ENCODE measurements at regions not wholly inside any gene's neighbourhood (a gene's known extent, or its start where the extent isn't known, plus 50 kb on each side); places are given as distances from the start of the nearest gene placed in this dataset.

DNA sequence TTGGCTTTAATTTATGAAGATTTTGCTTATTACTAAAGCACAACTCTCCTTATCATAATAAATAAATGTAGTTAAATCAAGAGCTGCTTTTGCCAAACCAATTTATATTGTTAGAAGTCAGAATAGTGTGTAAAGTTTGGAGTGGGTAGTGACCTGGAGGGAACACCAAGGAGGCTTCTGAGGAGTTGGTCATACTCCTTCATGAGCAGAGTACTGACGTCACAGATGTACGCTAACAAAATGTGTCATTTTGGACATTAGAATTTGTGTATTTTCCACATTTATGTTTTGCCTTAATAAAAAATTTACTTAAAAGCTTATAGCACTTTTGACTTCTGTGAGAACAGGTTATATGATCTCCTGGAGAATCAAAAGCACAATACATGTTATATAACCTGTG is 953.5 kb upstream of the INTU start:
- no peak for DNase-seq (ENCODE audit: low read depth, low spot score)
- ChIA-PET POLR2A (no interaction called here), RAD21 (ENCODE audit: unreplicated experiment) (interaction anchor here (1.0 kb wide), 1 partner anchor 14 kb away, joined by 3 read pairs; no protein-coding TSS in a partner anchor), CTCF (interaction anchor here (0.8 kb wide), 1 partner anchor 1366 kb away, joined by 4 read pairs; no protein-coding TSS in a partner anchor), SMC1A (ENCODE audit: uncharacterized antibody, unreplicated experiment) (interaction anchor here (1.0 kb wide), 1 partner anchor 10 kb away, joined by 3 read pairs; no protein-coding TSS in a partner anchor)
- H3K79me2 ChIP-seq (ENCODE audit: control insufficient read depth, insufficient read depth, low read length), result no peaks in the 10 kb centered on the region
- no peak for ATAC-seq
- H2AFZ ChIP-seq (ENCODE audit: control insufficient read depth, low read depth, low read length), result no peak overlapping the region
- no peaks in the 10 kb centered on the region for H3K27me3 ChIP-seq (replicated peaks in 1 of 2; ENCODE audit: control insufficient read depth in 2 of 2, insufficient read depth in 2 of 2, low read length in 1 of 2)
- no peaks in the 10 kb centered on the region for H3K9me3 ChIP-seq (replicated peaks; ENCODE audit: control insufficient read depth, insufficient read depth, low read length)
- in situ Hi-C loops (cut with MboI), result no loop called here
- no peak for FAIRE-seq
- BruUV-seq (replicated peaks), result no TSS peak
- no peak overlapping the region for H3K27ac ChIP-seq (ENCODE audit: control insufficient read depth, insufficient read depth)
- intact Hi-C loops (cut with micrococcal nuclease; ENCODE audit: unreplicated experiment), result no loop called here
- no peaks in the 10 kb centered on the region for H3K4me1 ChIP-seq (ENCODE audit: control insufficient read depth, insufficient read depth, low read length)
- H3K9ac ChIP-seq (ENCODE audit: control insufficient read depth, insufficient read depth, low read length), result no peak overlapping the region
- TF ChIP-seq ZSCAN29 (IDR thresholded peaks at IDR 0.05), result no peak
- no peak for TF ChIP-seq CREM (IDR thresholded peaks at IDR 0.05; ENCODE audit: low read depth)
- TF ChIP-seq, protein P1, sequence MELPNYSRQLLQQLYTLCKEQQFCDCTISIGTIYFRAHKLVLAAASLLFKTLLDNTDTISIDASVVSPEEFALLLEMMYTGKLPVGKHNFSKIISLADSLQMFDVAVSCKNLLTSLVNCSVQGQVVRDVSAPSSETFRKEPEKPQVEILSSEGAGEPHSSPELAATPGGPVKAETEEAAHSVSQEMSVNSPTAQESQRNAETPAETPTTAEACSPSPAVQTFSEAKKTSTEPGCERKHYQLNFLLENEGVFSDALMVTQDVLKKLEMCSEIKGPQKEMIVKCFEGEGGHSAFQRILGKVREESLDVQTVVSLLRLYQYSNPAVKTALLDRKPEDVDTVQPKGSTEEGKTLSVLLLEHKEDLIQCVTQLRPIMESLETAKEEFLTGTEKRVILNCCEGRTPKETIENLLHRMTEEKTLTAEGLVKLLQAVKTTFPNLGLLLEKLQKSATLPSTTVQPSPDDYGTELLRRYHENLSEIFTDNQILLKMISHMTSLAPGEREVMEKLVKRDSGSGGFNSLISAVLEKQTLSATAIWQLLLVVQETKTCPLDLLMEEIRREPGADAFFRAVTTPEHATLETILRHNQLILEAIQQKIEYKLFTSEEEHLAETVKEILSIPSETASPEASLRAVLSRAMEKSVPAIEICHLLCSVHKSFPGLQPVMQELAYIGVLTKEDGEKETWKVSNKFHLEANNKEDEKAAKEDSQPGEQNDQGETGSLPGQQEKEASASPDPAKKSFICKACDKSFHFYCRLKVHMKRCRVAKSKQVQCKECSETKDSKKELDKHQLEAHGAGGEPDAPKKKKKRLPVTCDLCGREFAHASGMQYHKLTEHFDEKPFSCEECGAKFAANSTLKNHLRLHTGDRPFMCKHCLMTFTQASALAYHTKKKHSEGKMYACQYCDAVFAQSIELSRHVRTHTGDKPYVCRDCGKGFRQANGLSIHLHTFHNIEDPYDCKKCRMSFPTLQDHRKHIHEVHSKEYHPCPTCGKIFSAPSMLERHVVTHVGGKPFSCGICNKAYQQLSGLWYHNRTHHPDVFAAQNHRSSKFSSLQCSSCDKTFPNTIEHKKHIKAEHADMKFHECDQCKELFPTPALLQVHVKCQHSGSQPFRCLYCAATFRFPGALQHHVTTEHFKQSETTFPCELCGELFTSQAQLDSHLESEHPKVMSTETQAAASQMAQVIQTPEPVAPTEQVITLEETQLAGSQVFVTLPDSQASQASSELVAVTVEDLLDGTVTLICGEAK (IDR thresholded peaks at IDR 0.05; ENCODE audit: borderline replicate concordance), result no peak
- TF ChIP-seq ZZZ3 (IDR thresholded peaks at IDR 0.05; ENCODE audit: control insufficient read depth, insufficient read length, low read depth), result no peak
- TF ChIP-seq PAX8 (IDR thresholded peaks at IDR 0.05), result no peak
- H3K4me2 ChIP-seq (ENCODE audit: control insufficient read depth, insufficient read depth), result no peak overlapping the region
- WGBS (ENCODE audit: insufficient coverage, insufficient replicate concordance, low lambda C conversion rate, missing lambda C conversion rate), result 38% methylated on average over 2 of the region's 2 CpGs
- H4K20me1 ChIP-seq (ENCODE audit: control insufficient read depth, insufficient read depth), result no peaks in the 10 kb centered on the region
- no peak overlapping the region for H3K4me3 ChIP-seq
- no peaks in the 10 kb centered on the region for H3K36me3 ChIP-seq (ENCODE audit: control insufficient read depth in 2 of 2, insufficient read depth in 2 of 2, low read length in 1 of 2)
